ENCODE measurements at regions not wholly inside any gene's neighbourhood (a gene's known extent, or its start where the extent isn't known, plus 50 kb on each side); places are given as distances from the start of the nearest gene placed in this dataset.

DNA sequence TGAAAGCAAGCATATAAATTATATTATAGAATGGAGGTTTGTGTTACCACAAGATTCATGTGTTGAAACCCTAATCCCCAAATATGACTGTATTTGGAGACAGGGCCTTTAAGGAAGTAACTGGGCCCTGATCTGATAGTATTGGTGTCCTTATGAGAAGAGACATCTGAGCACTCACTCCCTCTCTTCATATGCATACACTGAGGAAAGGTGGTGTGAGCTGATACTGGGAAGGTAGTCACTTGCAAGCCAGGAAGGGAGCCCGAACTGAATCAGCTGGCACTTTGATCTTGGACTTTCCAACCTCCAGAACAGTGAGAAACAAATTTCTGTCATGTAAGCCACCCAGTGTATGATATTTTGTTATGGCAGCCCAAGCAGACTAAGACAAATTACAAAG lies 66.9 kb upstream of the RHOBTB1 start:
- no peak overlapping the region for H3K4me3 ChIP-seq (ENCODE audit: insufficient read depth, low read depth, low read length)
- H3K23ac ChIP-seq (ENCODE audit: low read depth, low read length), result no peak overlapping the region
- BruUV-seq (replicated peaks), result no TSS peak
- no peaks in the 10 kb centered on the region for H3K36me3 ChIP-seq (ENCODE audit: control insufficient read depth, insufficient read depth, low read length)
- H3K56ac ChIP-seq (ENCODE audit: extremely low read depth, insufficient read depth, low read length), result no peak overlapping the region
- H2BK5ac ChIP-seq (ENCODE audit: low read depth, low read length, poor library complexity, severe bottlenecking), result no peak overlapping the region
- no peak overlapping the region for H2AFZ ChIP-seq (replicated peaks; ENCODE audit: low read length, poor library complexity)
- no peak overlapping the region for H2BK120ac ChIP-seq (ENCODE audit: low read depth, low read length)
- H3K4ac ChIP-seq (ENCODE audit: low read depth, low read length), result no peak overlapping the region
- H2BK15ac ChIP-seq (ENCODE audit: low read depth, low read length), result no peak overlapping the region
- POLR2A ChIA-PET (ENCODE audit: unreplicated experiment), result no interaction called here
- no peaks in the 10 kb centered on the region for H3K79me1 ChIP-seq (ENCODE audit: low read depth in 1 of 2, low read length in 2 of 2)
- H3K9ac ChIP-seq (ENCODE audit: low read depth, low read length), result no peak overlapping the region
- ATAC-seq (ENCODE audit: low read depth) (no peak), DNase-seq (no peak)
- TF ChIP-seq, protein P1, sequence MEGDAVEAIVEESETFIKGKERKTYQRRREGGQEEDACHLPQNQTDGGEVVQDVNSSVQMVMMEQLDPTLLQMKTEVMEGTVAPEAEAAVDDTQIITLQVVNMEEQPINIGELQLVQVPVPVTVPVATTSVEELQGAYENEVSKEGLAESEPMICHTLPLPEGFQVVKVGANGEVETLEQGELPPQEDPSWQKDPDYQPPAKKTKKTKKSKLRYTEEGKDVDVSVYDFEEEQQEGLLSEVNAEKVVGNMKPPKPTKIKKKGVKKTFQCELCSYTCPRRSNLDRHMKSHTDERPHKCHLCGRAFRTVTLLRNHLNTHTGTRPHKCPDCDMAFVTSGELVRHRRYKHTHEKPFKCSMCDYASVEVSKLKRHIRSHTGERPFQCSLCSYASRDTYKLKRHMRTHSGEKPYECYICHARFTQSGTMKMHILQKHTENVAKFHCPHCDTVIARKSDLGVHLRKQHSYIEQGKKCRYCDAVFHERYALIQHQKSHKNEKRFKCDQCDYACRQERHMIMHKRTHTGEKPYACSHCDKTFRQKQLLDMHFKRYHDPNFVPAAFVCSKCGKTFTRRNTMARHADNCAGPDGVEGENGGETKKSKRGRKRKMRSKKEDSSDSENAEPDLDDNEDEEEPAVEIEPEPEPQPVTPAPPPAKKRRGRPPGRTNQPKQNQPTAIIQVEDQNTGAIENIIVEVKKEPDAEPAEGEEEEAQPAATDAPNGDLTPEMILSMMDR (conservative IDR thresholded peaks at IDR 0.05; ENCODE audit: low read depth, low read length), result no peak
- TF ChIP-seq RCOR1 (IDR thresholded peaks at IDR 0.05; ENCODE audit: insufficient replicate concordance, low read length) (no peak), MXI1 (IDR thresholded peaks at IDR 0.05; ENCODE audit: borderline replicate concordance, low read depth, low read length) (no peak), RFX5 (IDR thresholded peaks at IDR 0.05; ENCODE audit: low read depth, low read length) (no peak), MAZ (IDR thresholded peaks at IDR 0.05; ENCODE audit: borderline replicate concordance, low read depth, low read length) (no peak), FOS (IDR thresholded peaks at IDR 0.05; ENCODE audit: low read depth, low read length) (no peak), NFE2L2 (IDR thresholded peaks at IDR 0.05; ENCODE audit: low read depth, low read length) (no peak), POLR2A (IDR thresholded peaks at IDR 0.05; ENCODE audit: low read depth, low read length) (no peak), SMC3 (IDR thresholded peaks at IDR 0.05; ENCODE audit: low read depth, low read length) (no peak), RAD21 (IDR thresholded peaks at IDR 0.05; ENCODE audit: low read length) (no peak)
- TF ChIP-seq, protein P2, sequence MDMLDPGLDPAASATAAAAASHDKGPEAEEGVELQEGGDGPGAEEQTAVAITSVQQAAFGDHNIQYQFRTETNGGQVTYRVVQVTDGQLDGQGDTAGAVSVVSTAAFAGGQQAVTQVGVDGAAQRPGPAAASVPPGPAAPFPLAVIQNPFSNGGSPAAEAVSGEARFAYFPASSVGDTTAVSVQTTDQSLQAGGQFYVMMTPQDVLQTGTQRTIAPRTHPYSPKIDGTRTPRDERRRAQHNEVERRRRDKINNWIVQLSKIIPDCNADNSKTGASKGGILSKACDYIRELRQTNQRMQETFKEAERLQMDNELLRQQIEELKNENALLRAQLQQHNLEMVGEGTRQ (IDR thresholded peaks at IDR 0.05; ENCODE audit: low read depth, low read length), result no peak
- no peak overlapping the region for H4K8ac ChIP-seq (ENCODE audit: low read depth in 2 of 2, low read length in 2 of 2)
- WGBS, 2 experiments (ENCODE audit: extremely low coverage in 2 of 2, insufficient read length in 1 of 2), result no CpG with 5 or more reads among the region's 1 CpG
- H4K5ac ChIP-seq (ENCODE audit: low read depth, low read length), result no peak overlapping the region
- no peak overlapping the region for H4K91ac ChIP-seq (ENCODE audit: insufficient read depth, low read depth, low read length)
- no peaks in the 10 kb centered on the region for H4K20me1 ChIP-seq (ENCODE audit: insufficient read depth, low read length)
- H2AK9ac ChIP-seq (replicated peaks; ENCODE audit: low read depth, low read length, poor library complexity), result no peak overlapping the region
- H3K18ac ChIP-seq (ENCODE audit: low read depth, low read length), result no peak overlapping the region
- in situ Hi-C loops (cut with MboI; ENCODE audit: low sequenced_read_pairs), result no loop called here
- dilution Hi-C loops (cut with HindIII; ENCODE audit: low sequenced_read_pairs, unreplicated experiment), result no loop called here
- no peak overlapping the region for H3K4me2 ChIP-seq (ENCODE audit: low read depth, low read length)
- H2BK20ac ChIP-seq (ENCODE audit: low read depth, low read length), result no peak overlapping the region
- intact Hi-C loops (cut with micrococcal nuclease), result no loop called here
- peaks cover 1% of the 10 kb centered on the region for H3K27me3 ChIP-seq (ENCODE audit: control insufficient read depth, insufficient read depth, low read length)
- H3K4me1 ChIP-seq (ENCODE audit: control insufficient read depth, insufficient read depth, low read length), result no peaks in the 10 kb centered on the region
- no peak overlapping the region for H3K27ac ChIP-seq (ENCODE audit: insufficient read depth, low read length)
- H3K9me1 ChIP-seq (ENCODE audit: insufficient read depth, low read length), result no peaks in the 10 kb centered on the region
- no peaks in the 10 kb centered on the region for H3K9me3 ChIP-seq (ENCODE audit: control insufficient read depth, insufficient read depth, low read length)
- H3K14ac ChIP-seq (replicated peaks; ENCODE audit: low read depth, low read length), result no peak overlapping the region
- no peak overlapping the region for H2AK5ac ChIP-seq (ENCODE audit: low read depth, low read length)
- CTCF ChIA-PET, result no interaction called here
